ENCODE measurements at regions not wholly inside any gene's neighbourhood (a gene's known extent, or its start where the extent isn't known, plus 50 kb on each side); places are given as distances from the start of the nearest gene placed in this dataset.

DNA sequence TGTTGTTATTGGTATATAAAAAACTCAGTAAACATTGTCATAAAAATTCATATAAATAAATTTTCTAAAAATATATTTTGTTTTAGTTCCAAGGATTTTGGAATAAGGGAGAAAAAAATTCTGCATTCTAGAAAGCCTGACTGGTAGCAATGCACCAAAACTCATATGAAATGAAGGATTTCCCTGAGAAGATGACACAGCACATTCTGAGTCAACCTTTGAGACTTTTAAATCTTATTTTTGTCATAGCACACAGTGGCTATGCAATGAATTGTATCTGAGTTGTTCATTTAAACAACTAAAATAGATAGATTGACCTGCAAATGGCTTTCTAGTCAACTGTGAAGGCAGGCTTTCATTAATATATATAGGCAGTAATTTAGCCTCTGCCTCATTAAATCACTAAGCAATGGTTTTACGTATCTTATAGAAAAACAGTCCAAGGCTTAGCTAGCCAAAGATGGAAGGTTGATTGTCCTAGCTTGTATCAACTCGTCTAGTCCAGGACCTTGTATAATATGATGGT lies 239.1 kb upstream of the NEIL3 start:
- no peaks in the 10 kb centered on the region for H3K27me3 Mint-ChIP-seq (ENCODE audit: insufficient read depth)
- no peak for TF ChIP-seq CTCF (IDR thresholded peaks at IDR 0.05)
- peak; percentile 31 for DNase-seq

DNA sequence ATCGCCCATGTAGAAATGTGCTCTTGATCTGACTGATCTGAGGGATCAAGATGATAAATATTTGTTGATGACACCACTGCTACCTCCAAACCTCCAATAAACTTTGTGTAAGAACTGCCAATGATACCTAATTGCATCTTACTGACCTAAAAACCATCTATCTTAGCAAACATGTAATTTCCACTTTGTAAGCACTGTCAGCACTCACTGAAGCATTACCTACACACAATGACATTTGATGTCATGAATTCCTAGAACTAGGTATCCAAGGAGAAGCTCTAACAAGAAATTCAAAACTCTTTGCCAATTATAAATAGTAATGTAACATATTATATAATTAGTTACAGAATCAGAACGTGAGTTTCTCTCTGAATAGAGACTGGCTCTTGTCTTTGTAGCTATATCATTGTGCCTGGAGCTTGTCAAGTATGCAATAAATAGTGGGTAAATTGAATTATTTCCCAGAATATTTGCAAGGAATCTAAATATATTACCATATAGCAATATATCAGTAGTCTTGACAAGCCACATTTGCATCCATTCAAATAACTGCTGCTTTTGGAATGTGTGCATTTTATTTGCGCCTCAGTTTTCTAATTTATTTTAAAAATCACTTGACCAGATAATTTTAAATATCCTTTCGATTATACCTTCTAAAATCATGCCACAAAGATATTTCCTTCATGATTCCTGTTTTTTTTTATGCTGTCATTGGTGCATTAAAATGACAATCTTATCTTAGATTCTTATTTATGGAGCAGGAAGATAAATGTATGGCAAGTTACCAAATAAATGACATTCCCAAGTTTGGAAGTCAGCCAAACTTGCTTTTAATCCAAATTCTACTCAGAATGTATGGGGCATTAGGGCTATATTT lies 232.3 kb upstream of the NEIL3 start:
- peaks cover 8% of the 10 kb centered on the region; the same call in 1 of the 2 replicates for H3K4me1 Mint-ChIP-seq (ENCODE audit: low read depth)
- no peak overlapping the region for H3K4me3 Mint-ChIP-seq
- TF ChIP-seq CTCF (IDR thresholded peaks at IDR 0.05) = no peak
- no peaks in the 10 kb centered on the region for H3K27me3 Mint-ChIP-seq (ENCODE audit: insufficient read depth)
- no peak overlapping the region for H3K27ac Mint-ChIP-seq
- no peaks in the 10 kb centered on the region for H3K36me3 Mint-ChIP-seq (ENCODE audit: low read depth)
- H3K9me3 Mint-ChIP-seq = no peaks in the 10 kb centered on the region
- DNase-seq = no peak

More for the DNA sequence above, 239.1 kb upstream of the NEIL3 start:
- Mint-ChIP-seq H3K4me1 (ENCODE audit: low read depth) (peaks cover 5% of the 10 kb centered on the region), H3K9me3 (no peaks in the 10 kb centered on the region; the same call in 1 of the 2 replicates), H3K27ac (peak overlapping the region; percentile 31; the same call in 1 of the 2 replicates), H3K36me3 (ENCODE audit: low read depth) (peaks cover 5% of the 10 kb centered on the region), H3K4me3 (no peak overlapping the region)

DNA sequence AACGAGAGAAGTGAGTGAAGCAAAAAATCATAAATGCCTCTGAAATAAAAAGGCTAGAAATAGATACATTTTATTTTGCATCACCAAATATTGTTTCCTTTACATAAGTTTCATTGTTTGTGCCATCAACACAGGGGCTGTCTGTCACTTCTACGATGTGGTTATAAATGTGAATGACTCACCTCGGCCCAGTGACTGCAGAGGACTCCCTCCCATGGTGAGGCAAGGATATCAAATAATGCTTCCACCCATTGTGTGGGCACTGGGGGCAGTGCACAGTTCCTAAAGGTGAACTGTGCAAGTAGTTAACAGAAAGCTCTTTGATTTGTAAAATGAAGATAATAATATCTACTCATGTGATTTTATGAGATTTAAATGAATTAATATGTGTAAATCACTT lies 230.3 kb upstream of the NEIL3 start:
- Mint-ChIP-seq H3K27me3 (ENCODE audit: insufficient read depth) (no peaks in the 10 kb centered on the region), H3K36me3 (ENCODE audit: low read depth) (no peaks in the 10 kb centered on the region), H3K4me1 (ENCODE audit: low read depth) (peaks cover 8% of the 10 kb centered on the region; the same call in 1 of the 2 replicates), H3K4me3 (no peak overlapping the region), H3K9me3 (no peaks in the 10 kb centered on the region), H3K27ac (no peak overlapping the region)
- 0 out of 2 replicates have a peak, but pooled peaks have one; percentile 19 for TF ChIP-seq CTCF (IDR thresholded peaks at IDR 0.05)
- DNase-seq = peak; percentile 3

DNA sequence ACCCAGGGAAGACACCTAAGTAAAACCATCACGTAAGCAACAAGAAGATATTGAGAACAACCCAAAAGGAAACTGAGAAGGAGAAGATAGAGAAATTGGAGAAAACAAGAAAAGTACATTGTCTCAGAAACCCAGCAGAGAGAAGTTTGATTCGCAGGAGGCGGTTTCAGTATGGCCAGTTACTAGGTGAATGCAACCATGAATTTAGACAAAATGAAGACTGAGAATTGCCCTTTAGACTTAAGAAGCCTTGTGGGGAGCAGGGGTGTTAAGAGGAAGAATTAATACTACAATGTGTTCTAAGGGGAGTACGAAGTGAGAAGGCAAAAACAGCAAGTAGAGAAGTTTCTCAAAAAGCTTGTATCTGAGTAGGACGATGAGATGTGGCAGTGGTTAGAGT lies 229.3 kb upstream of the NEIL3 start:
- no peak for TF ChIP-seq CTCF (IDR thresholded peaks at IDR 0.05)
- H3K27ac Mint-ChIP-seq = no peak overlapping the region
- no peak for DNase-seq
- no peak overlapping the region for H3K4me3 Mint-ChIP-seq
- H3K4me1 Mint-ChIP-seq (ENCODE audit: low read depth) = peaks cover 8% of the 10 kb centered on the region; the same call in 1 of the 2 replicates
- no peaks in the 10 kb centered on the region for H3K36me3 Mint-ChIP-seq (ENCODE audit: low read depth)
- H3K9me3 Mint-ChIP-seq = no peaks in the 10 kb centered on the region
- H3K27me3 Mint-ChIP-seq (ENCODE audit: insufficient read depth) = no peaks in the 10 kb centered on the region

DNA sequence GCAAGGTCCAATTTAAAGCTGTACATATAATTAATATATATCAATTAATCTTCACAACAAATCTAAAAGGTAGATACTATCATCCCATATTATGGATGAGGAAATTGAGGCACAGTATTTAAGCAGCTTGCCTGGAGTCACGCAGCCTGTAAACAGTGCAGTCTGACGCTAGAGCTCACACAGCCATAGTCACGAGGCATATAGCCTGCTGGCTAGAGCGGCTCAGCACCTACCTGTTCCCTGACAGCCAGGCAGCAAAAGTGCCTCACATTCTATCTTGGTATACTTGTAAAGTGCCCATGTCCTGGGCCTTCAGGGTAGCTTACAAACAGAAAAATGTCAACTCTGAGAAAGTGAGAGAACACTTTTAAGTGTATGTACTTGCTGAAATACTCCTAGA lies 222.6 kb upstream of the NEIL3 start:
- H3K9me3 Mint-ChIP-seq = no peaks in the 10 kb centered on the region
- no peaks in the 10 kb centered on the region for H3K36me3 Mint-ChIP-seq (ENCODE audit: low read depth)
- no peak for TF ChIP-seq CTCF (IDR thresholded peaks at IDR 0.05)
- H3K27ac Mint-ChIP-seq = no peak overlapping the region
- H3K4me1 Mint-ChIP-seq (ENCODE audit: low read depth) = no peaks in the 10 kb centered on the region
- no peak overlapping the region for H3K4me3 Mint-ChIP-seq
- no peak for DNase-seq
- no peaks in the 10 kb centered on the region; the same call in 1 of the 2 replicates for H3K27me3 Mint-ChIP-seq (ENCODE audit: insufficient read depth)

Measured in HFFc6 (cell line).